Stimulated activated CD8-positive, alpha-beta memory T cell treated with anti-CD3 and anti-CD28 coated beads, Interleukin-7, amount 100 ng/mL, for 4 hours (primary cell): ENCODE measurements at regions not wholly inside any gene's neighbourhood (a gene's known extent, or its start where the extent isn't known, plus 50 kb on each side); places are given as distances from the start of the nearest gene placed in this dataset.
"Not testable (repeated sequence)": the region's sequence is repeated elsewhere in the genome, so short reads cannot be mapped to it uniquely, and the experiment has no call there.

Experiments
- DNase-seq, 2 donors: peaks; one replicate each; pipeline ENCODE4 v3.0.0-alpha.2; 2020; ENCODE audit warnings: low read depth in 2 of 2

GRCh38 chr2:125224188-125224587, 1199.1 kb downstream of the CNTNAP5 start:
- no peak for DNase-seq

- no peak for DNase-seq
Observed at GRCh38 chr2:125224830-125225229, 1199.7 kb downstream of the CNTNAP5 start.

GRCh38 chr2:125227843-125228392, 1202.8 kb downstream of the CNTNAP5 start:
- no peak for DNase-seq

- DNase-seq, result no peak
Observed at GRCh38 chr2:125240870-125241269, 1215.8 kb downstream of the CNTNAP5 start.

- no peak for DNase-seq
Observed at GRCh38 chr2:125243074-125243473, 1218.0 kb downstream of the CNTNAP5 start.

GRCh38 chr2:125254010-125254409, 1228.9 kb downstream of the CNTNAP5 start:
- no peak for DNase-seq

- DNase-seq, result no peak
Observed at GRCh38 chr2:125259451-125259850, 1234.4 kb downstream of the CNTNAP5 start.

- not testable (repeated sequence) for DNase-seq
Observed at GRCh38 chr2:125260366-125260930, 1235.4 kb downstream of the CNTNAP5 start.

GRCh38 chr2:125264453-125264852, 1239.4 kb downstream of the CNTNAP5 start:
- DNase-seq, result no peak

GRCh38 chr2:125267683-125268082, 1242.6 kb downstream of the CNTNAP5 start:
- no peak for DNase-seq

GRCh38 chr2:125272651-125273050, 1247.6 kb downstream of the CNTNAP5 start:
- DNase-seq, result no peak

- no peak for DNase-seq
Observed at GRCh38 chr2:125274718-125275117, 1249.6 kb downstream of the CNTNAP5 start.

- no peak for DNase-seq
Observed at GRCh38 chr2:125280265-125280664, 1255.2 kb downstream of the CNTNAP5 start.

GRCh38 chr2:125281242-125281641, 1256.2 kb downstream of the CNTNAP5 start:
- DNase-seq, result no peak

- no peak for DNase-seq
Observed at GRCh38 chr2:125296742-125297141, 1271.7 kb downstream of the CNTNAP5 start.

GRCh38 chr2:125310657-125311364, 1285.7 kb downstream of the CNTNAP5 start:
- DNase-seq, result no peak

- DNase-seq, result no peak
Observed at GRCh38 chr2:125312342-125312741, 1287.3 kb downstream of the CNTNAP5 start.

- DNase-seq, result no peak
Observed at GRCh38 chr2:125313806-125314205, 1288.7 kb downstream of the CNTNAP5 start.

- DNase-seq, result no peak
Observed at GRCh38 chr2:125318740-125319139, 1293.7 kb downstream of the CNTNAP5 start.

GRCh38 chr2:125324273-125324672, 1299.2 kb downstream of the CNTNAP5 start:
- DNase-seq, result no peak

GRCh38 chr2:125330133-125330532, 1305.0 kb downstream of the CNTNAP5 start:
- DNase-seq, result no peak

GRCh38 chr2:125341353-125341752, 1314.6 kb upstream of the GYPC start:
- no peak for DNase-seq

- DNase-seq, result not testable (repeated sequence)
Observed at GRCh38 chr2:125353542-125353941, 1302.4 kb upstream of the GYPC start.
